ENCODE measurements at regions not wholly inside any gene's neighbourhood (a gene's known extent, or its start where the extent isn't known, plus 50 kb on each side); places are given as distances from the start of the nearest gene placed in this dataset.

GRCh38 chr5:7955476-7955875 is 86.5 kb downstream of the MTRR start:
- intact Hi-C loops (cut with DNase I): no loop called here
- DNase-seq (ENCODE audit: low spot score): no peak

DNA sequence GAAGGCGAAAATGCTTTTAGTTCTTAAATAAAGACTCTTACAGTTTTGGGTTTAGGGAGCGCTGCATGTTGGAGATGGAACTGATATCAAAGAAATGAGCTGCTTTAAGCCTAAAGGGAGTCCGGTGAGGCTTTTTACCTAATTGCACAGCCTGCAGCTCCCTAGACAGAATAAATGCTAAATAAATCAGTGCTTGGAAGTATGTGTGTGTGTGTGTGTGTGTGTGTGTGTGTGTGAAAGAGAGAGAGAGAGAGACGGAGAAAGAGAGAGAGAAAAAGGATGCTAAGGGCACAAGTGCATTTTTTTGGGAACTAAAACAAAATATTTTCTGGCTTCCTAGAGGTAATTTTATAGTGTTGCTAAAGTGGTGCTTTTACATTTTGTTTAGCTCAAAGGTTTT is 88.4 kb downstream of the MTRR start:
- intact Hi-C loops (cut with DNase I): no loop called here
- no peak for DNase-seq (ENCODE audit: low spot score)

DNA sequence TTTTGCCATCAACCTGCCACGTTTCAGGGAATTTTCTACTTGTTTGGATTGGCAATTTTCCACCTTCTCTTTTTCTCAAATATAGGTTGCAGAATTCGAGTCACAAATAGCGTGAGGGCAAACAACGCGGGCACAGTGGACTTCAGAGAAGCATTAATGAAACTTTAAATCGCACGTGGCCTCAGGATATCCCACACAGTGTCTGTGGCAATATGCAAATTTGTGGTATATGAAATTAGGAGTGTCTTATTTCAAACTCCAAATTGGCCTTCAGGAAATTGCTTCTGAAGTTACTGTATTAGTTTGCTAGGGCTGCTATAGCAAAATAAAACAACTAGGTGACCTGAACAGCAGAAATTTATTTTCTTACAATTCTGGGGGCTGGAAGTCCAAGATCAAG is 91.2 kb downstream of the MTRR start:
- intact Hi-C loops (cut with DNase I): no loop called here
- no peak for DNase-seq (ENCODE audit: low spot score)

DNA sequence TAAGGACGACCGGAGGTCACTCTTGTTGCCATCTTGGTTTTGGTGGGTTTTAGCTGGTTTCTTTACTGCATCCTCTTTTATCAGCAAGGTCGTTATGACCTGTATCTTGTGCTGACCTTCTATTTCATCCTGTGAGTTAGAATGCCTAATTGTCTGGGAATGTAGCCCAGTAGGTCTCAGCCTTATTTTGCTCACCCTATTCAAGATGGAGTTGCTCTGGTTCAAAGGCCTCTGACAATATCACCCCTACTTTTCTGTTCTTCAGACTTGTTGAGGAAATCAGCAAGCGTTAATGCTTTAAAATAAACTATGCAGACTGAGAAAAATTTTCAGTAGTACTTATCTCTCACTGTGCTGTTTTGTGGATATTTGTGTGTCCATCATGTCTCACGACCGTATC is 92.6 kb downstream of the MTRR start:
- intact Hi-C loops (cut with DNase I): no loop called here

GRCh38 chr5:7970816-7971215 is 101.9 kb downstream of the MTRR start:
- intact Hi-C loops (cut with DNase I): no loop called here
- no peak for DNase-seq (ENCODE audit: low spot score)

More for the DNA sequence above, 92.6 kb downstream of the MTRR start:
- DNase-seq (ENCODE audit: low spot score): no peak

GRCh38 chr5:7976411-7977190 is 107.7 kb downstream of the MTRR start:
- DNase-seq (ENCODE audit: low spot score): no peak
- intact Hi-C loops (cut with DNase I): no loop called here

GRCh38 chr5:7978114-7978513 is 109.2 kb downstream of the MTRR start:
- DNase-seq (ENCODE audit: low spot score): no peak
- intact Hi-C loops (cut with DNase I): no loop called here

- intact Hi-C loops (cut with DNase I): no loop called here
- no peak for DNase-seq (ENCODE audit: low spot score)
Observed at GRCh38 chr5:7978991-7979390, 110.0 kb downstream of the MTRR start.

DNA sequence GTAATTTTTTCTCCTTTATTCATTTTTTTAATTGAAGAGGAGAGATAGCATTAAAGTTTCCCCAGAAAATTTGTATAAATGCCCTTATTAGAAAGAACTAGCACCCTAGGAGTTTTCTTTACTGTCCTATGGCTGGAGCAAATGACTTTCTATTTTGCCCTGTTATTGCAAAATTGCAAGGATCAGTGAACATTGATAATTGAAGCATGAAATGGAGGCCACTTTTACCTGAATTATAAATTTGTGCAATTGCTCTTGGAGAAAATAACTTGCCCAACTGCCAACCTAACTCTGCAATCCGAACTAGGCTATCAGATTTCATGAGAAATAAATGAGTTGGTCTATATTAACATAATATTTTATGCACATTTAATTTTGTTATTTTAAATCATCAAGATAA is 111.9 kb downstream of the MTRR start:
- no peak for DNase-seq (ENCODE audit: low spot score)
- intact Hi-C loops (cut with DNase I): no loop called here

DNA sequence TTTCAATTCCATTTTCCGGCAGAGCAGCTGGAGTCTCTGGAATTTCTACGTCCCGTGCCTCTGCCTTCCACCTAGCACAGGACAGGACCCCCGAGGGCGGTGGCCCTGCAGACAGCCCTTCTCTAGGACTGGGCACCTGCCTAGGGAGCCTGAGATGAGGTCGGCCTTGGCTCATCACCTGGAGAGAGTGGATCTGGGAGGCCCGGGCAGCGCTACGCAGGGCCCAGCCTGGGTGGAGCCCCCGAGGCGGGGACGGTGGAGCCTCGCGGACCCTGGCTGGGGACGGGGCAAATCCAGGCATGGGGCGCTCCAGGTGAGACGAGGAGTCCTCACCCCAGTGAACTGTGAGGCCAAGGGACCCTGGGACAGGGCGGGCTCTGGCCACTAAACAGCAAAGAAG is 114.5 kb downstream of the MTRR start:
- intact Hi-C loops (cut with DNase I): no loop called here
- DNase-seq (ENCODE audit: low spot score): no peak

GRCh38 chr5:7991125-7991821 is 122.3 kb downstream of the MTRR start:
- intact Hi-C loops (cut with DNase I): no loop called here
- DNase-seq (ENCODE audit: low spot score): no peak

DNA sequence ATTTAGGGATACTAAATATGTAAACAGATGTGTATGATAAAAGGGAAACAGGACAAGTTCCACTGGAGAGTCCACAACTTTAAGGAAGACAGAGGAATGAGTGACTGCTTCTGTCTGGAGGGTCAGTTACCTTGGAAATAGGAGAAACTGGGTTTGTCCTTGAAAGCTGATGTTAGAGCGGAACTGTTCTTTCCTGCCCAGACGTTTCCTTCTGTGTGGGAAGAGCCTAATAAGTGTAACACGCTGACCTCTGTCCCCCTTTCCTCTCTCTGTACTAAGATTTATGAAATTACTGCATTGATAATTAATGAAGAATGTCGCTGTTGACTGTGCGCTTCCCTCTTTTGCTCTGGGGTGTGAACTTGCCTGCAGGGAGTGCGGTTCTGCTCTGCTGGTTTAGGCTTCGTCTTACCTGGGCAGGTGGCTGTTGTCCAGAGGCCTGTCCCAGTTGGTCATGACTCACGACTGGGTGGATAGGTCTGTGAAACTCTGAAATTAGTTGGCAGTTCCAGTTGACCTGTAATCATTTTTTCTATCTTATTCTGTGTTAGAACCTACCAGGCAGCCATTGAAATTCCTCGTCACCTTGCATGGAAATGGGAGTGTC is 126.8 kb downstream of the MTRR start:
- intact Hi-C loops (cut with DNase I): no loop called here
- DNase-seq (ENCODE audit: low spot score): no peak

DNA sequence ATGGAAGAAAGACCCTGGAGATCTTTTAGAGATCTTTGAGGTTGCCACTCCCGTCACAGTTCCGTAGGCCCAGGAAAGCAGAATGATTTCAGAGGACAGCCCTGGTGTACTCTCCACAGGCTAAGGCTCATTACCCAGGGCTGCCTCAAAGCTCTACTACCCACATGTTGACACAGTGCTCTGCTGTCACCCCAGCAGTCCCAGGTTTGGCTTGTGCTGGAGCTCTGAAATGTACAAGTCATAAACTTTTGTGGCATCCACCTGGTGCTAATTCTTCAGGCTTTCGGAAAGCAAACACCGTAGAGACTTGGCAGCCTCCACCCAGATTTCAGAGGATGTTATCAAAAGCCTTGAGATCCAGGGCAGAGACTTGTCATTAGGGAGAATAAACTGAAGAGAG is 136.5 kb downstream of the MTRR start:
- intact Hi-C loops (cut with DNase I): loop anchor here in 1 of 2 donors (5.0 kb wide), 1 partner anchor 1288 kb away; no protein-coding TSS in a partner anchor
- no peak for DNase-seq (ENCODE audit: low spot score)

GRCh38 chr5:8012131-8012977 is 143.4 kb downstream of the MTRR start:
- no peak for DNase-seq (ENCODE audit: low spot score)
- intact Hi-C loops (cut with DNase I): no loop called here

GRCh38 chr5:8013948-8014710 is 145.2 kb downstream of the MTRR start:
- intact Hi-C loops (cut with DNase I): no loop called here
- no peak for DNase-seq (ENCODE audit: low spot score)

GRCh38 chr5:8019719-8020218 is 150.8 kb downstream of the MTRR start:
- intact Hi-C loops (cut with DNase I): no loop called here
- DNase-seq (ENCODE audit: low spot score): no peak

- intact Hi-C loops (cut with DNase I): no loop called here
- DNase-seq (ENCODE audit: low spot score): no peak
Observed at GRCh38 chr5:8020861-8021514, 152.0 kb downstream of the MTRR start.

- no peak for DNase-seq (ENCODE audit: low spot score)
- intact Hi-C loops (cut with DNase I): no loop called here
Observed at GRCh38 chr5:8028243-8028642, 159.3 kb downstream of the MTRR start.

All from posterior vena cava (tissue), 2 donors.